Spinal cord (tissue), 9 donors: ENCODE measurements at regions not wholly inside any gene's neighbourhood (a gene's known extent, or its start where the extent isn't known, plus 50 kb on each side); places are given as distances from the start of the nearest gene placed in this dataset.

Experiments
- DNase-seq, 6 donors: peaks; one replicate each; pipeline versions ENCODE4 v3.0.0 to v3.0.0-alpha.2; 2013 to 2015; ENCODE audit warnings: low spot score in 6 of 6, low read depth in 4 of 6
- H3K27ac ChIP-seq: one replicate; pipeline ENCODE4 v1.5.1; 2013; ENCODE audit warnings: low read depth, low read length, control low read depth
- H3K27me3 ChIP-seq: one replicate; pipeline ENCODE4 v1.6.1; 2013; ENCODE audit warnings: low read length; ENCODE audit not compliant: control insufficient read depth, insufficient read depth
- H3K36me3 ChIP-seq: one replicate; pipeline ENCODE4 v1.6.1; 2013; ENCODE audit warnings: low read length; ENCODE audit not compliant: control insufficient read depth, insufficient read depth
- H3K4me1 ChIP-seq: one replicate; pipeline ENCODE4 v1.6.1; 2013; ENCODE audit warnings: low read length; ENCODE audit not compliant: control insufficient read depth, insufficient read depth
- H3K4me3 ChIP-seq: one replicate; pipeline ENCODE4 v1.5.1; 2013; ENCODE audit warnings: low read depth, low read length, control low read depth
- H3K9me3 ChIP-seq: one replicate; pipeline ENCODE4 v1.6.1; 2013; ENCODE audit warnings: low read length; ENCODE audit not compliant: control insufficient read depth, insufficient read depth
- WGBS: methylation state at CpG from one replicate; pipeline ENCODE4 v1.1.5; 2013; ENCODE audit warnings: missing lambda C conversion rate; ENCODE audit not compliant: insufficient coverage; 5-methylcytosine and 5-hydroxymethylcytosine counted together
- donor health status: healthy.

GRCh38 chr2:7407001-7407400, 489.8 kb downstream of the RNF144A start:
- no peak for DNase-seq
- Histone ChIP-seq H3K4me3 (no peak overlapping the region), H3K4me1 (peaks cover 4% of the 10 kb centered on the region), H3K27ac (no peak overlapping the region), H3K36me3 (no peaks in the 10 kb centered on the region), H3K27me3 (no peaks in the 10 kb centered on the region), H3K9me3 (no peaks in the 10 kb centered on the region)
- no CpG with 5 or more reads among the region's 7 CpGs for WGBS

GRCh38 chr2:7407906-7408680, 490.9 kb downstream of the RNF144A start:
- Histone ChIP-seq H3K9me3 (no peaks in the 10 kb centered on the region), H3K4me3 (no peak overlapping the region), H3K4me1 (peaks cover 4% of the 10 kb centered on the region), H3K27ac (no peak overlapping the region), H3K36me3 (no peaks in the 10 kb centered on the region), H3K27me3 (no peaks in the 10 kb centered on the region)
- DNase-seq, result peak in 1 of 6 donors; percentile 85
- WGBS, result 83% methylated on average over 1 of the region's 6 CpGs

GRCh38 chr2:7411691-7412090, 494.5 kb downstream of the RNF144A start:
- no peak for DNase-seq
- Histone ChIP-seq H3K27ac (no peak overlapping the region), H3K9me3 (no peaks in the 10 kb centered on the region)

GRCh38 chr2:7417845-7418742, 500.9 kb downstream of the RNF144A start:
- Histone ChIP-seq H3K27me3 (no peaks in the 10 kb centered on the region), H3K9me3 (no peaks in the 10 kb centered on the region), H3K4me3 (no peak overlapping the region), H3K4me1 (no peaks in the 10 kb centered on the region), H3K27ac (no peak overlapping the region), H3K36me3 (no peaks in the 10 kb centered on the region)
- no peak for DNase-seq
- no CpG with 5 or more reads among the region's 2 CpGs for WGBS

More at GRCh38 chr2:7411691-7412090, 494.5 kb downstream of the RNF144A start:
- Histone ChIP-seq H3K4me3 (no peak overlapping the region), H3K4me1 (no peaks in the 10 kb centered on the region), H3K27me3 (no peaks in the 10 kb centered on the region), H3K36me3 (no peaks in the 10 kb centered on the region)

GRCh38 chr2:7419186-7419585, 502.0 kb downstream of the RNF144A start:
- Histone ChIP-seq H3K27me3 (no peaks in the 10 kb centered on the region), H3K27ac (no peak overlapping the region), H3K4me3 (no peak overlapping the region), H3K36me3 (no peaks in the 10 kb centered on the region), H3K4me1 (no peaks in the 10 kb centered on the region), H3K9me3 (no peaks in the 10 kb centered on the region)
- DNase-seq, result no peak
- WGBS, result no CpG with 5 or more reads among the region's 1 CpG

- Histone ChIP-seq H3K27ac (no peak overlapping the region), H3K4me3 (no peak overlapping the region), H3K4me1 (no peaks in the 10 kb centered on the region), H3K36me3 (no peaks in the 10 kb centered on the region), H3K9me3 (no peaks in the 10 kb centered on the region), H3K27me3 (no peaks in the 10 kb centered on the region)
- no CpG with 5 or more reads among the region's 1 CpG for WGBS
- no peak for DNase-seq
Measured at GRCh38 chr2:7419814-7420311, 502.7 kb downstream of the RNF144A start.

GRCh38 chr2:7420530-7420929, 503.3 kb downstream of the RNF144A start:
- 47% methylated on average over 5 of the region's 6 CpGs for WGBS
- Histone ChIP-seq H3K36me3 (no peaks in the 10 kb centered on the region), H3K4me1 (no peaks in the 10 kb centered on the region), H3K27ac (no peak overlapping the region), H3K9me3 (no peaks in the 10 kb centered on the region), H3K27me3 (no peaks in the 10 kb centered on the region), H3K4me3 (no peak overlapping the region)
- peak in 1 of 6 donors; percentile 81 for DNase-seq

GRCh38 chr2:7424481-7424880, 507.3 kb downstream of the RNF144A start:
- H3K27me3 ChIP-seq, result peaks cover 1% of the 10 kb centered on the region
- H3K4me1 ChIP-seq, result no peaks in the 10 kb centered on the region
- no peak overlapping the region for H3K27ac ChIP-seq
- DNase-seq, result peak in 1 of 6 donors; percentile 39
- H3K36me3 ChIP-seq, result no peaks in the 10 kb centered on the region
- no CpG with 5 or more reads among the region's 4 CpGs for WGBS
- no peak overlapping the region for H3K4me3 ChIP-seq
- no peaks in the 10 kb centered on the region for H3K9me3 ChIP-seq

GRCh38 chr2:7427293-7428060, 510.3 kb downstream of the RNF144A start:
- Histone ChIP-seq H3K4me1 (peaks cover 15% of the 10 kb centered on the region), H3K9me3 (no peaks in the 10 kb centered on the region)

More at GRCh38 chr2:7427293-7428060, 510.3 kb downstream of the RNF144A start:
- peak; percentile 51 to 93 (median 64) for DNase-seq
- Histone ChIP-seq H3K4me3 (no peak overlapping the region), H3K27me3 (peaks cover 5% of the 10 kb centered on the region), H3K36me3 (no peaks in the 10 kb centered on the region), H3K27ac (no peak overlapping the region)
- WGBS, result 44% methylated on average over 3 of the region's 8 CpGs
